Myocyte (in vitro differentiated cells): ENCODE measurements at regions not wholly inside any gene's neighbourhood (a gene's known extent, or its start where the extent isn't known, plus 50 kb on each side); places are given as distances from the start of the nearest gene placed in this dataset.
"Not testable (repeated sequence)": the region's sequence is repeated elsewhere in the genome, so short reads cannot be mapped to it uniquely, and the experiment has no call there.

Experiments
- DNase-seq: peaks from one replicate; pipeline ENCODE4 v3.0.0-alpha.2; 2012; ENCODE audit warnings: low read depth

DNA sequence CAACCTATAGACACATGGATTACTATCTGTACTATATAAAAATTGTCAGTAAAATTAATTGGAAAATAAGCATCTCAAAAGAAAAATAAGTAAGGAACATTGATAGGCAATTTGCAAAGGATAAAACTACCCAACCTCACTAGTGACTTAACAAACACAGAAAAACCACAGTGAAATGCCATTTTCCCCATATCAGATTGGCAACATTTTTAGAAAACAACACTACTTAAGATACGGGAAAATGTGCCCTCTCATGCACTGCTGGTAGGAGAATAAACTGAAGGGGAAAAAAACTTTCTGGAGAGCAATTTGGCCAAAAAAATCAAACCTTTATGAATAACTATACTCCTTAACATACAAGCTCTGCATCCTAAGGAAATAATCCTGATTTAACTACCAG lies 254.0 kb downstream of the DEPDC1B start:
- no peak for DNase-seq

- DNase-seq, result no peak
Observed at GRCh38 chr5:60445427-60445826, 254.5 kb downstream of the DEPDC1B start.

GRCh38 chr5:60444661-60445360 lies 255.2 kb downstream of the DEPDC1B start:
- no peak for DNase-seq

GRCh38 chr5:60439552-60439951 lies 260.4 kb downstream of the DEPDC1B start:
- no peak for DNase-seq

DNA sequence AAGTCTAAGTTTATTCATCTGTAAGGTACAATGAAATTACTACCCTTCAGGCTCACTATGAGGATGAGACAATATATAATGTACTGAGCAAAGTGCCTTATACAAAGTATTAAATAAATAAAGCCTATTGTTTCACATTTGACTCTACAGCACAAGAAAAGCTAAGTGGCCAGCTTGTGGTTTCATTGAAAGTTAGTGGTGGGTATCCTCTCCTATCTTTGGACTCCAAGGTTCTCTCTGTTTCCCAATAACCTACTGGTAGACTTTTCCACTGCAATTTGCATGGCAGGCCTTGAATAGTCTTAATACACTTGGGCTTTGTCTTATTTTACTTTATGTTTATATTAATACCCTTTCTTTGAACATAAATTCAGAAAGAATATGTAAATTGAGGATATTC lies 262.7 kb downstream of the DEPDC1B start:
- DNase-seq, result no peak

DNA sequence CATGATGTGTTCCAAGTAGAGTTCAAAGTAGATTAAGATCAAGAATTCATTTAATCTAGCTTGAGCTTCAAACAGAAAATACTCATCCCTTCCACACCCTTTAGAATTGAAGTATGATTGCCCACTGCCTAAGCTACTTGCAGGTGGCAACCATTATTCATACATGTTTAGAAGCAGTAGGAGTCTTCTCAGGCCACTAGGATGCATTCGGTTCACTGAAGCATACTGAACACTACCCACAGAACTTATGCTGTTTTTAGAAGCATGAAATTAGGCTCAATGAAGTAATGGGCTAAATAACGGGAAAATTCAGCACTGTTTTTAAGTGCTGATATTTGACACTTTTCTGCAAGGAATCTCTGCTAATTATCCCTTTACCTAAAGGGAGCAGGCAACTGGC lies 263.4 kb downstream of the DEPDC1B start:
- DNase-seq, result no peak

DNA sequence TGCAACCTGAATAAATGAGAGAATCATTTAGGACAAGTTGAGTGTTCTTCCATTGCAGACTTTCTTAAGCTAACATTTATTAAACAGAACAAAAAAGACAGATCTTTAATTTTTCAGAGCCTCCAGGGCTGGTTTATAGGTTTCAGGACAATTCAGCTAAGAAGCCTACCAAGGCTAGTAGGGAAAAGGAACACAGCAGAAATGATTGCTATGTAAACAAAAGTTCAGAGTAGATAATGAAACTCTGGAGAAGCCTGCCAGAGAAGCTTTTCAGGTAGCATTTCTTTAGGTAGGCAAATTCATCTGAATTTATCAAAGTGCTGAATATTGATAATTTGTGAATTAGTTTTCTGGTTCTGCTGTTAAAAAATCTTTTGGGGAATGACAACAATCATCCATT lies 264.2 kb downstream of the DEPDC1B start:
- no peak for DNase-seq

GRCh38 chr5:60426189-60426588 lies 273.8 kb downstream of the DEPDC1B start:
- DNase-seq, result not testable (repeated sequence)

DNA sequence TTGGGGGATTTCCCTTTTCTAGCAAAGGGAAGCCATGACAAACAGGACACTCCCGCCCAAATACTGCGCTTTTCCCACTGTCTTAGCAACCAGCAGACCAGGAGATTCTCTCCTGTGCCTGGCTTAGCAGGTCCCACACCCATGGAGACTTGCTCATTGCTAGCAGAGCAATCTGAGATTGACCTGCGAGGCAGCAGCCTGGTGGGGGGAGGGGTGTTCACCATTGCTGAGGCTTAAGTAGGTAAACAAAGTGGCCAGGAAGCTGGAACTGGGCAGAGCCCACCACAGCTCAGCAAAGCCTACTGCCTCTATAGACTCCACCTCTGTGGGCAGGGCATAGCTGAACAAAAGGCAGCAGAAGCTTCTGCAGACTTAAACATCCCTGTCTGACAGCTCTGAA lies 279.2 kb downstream of the DEPDC1B start:
- not testable (repeated sequence) for DNase-seq

DNA sequence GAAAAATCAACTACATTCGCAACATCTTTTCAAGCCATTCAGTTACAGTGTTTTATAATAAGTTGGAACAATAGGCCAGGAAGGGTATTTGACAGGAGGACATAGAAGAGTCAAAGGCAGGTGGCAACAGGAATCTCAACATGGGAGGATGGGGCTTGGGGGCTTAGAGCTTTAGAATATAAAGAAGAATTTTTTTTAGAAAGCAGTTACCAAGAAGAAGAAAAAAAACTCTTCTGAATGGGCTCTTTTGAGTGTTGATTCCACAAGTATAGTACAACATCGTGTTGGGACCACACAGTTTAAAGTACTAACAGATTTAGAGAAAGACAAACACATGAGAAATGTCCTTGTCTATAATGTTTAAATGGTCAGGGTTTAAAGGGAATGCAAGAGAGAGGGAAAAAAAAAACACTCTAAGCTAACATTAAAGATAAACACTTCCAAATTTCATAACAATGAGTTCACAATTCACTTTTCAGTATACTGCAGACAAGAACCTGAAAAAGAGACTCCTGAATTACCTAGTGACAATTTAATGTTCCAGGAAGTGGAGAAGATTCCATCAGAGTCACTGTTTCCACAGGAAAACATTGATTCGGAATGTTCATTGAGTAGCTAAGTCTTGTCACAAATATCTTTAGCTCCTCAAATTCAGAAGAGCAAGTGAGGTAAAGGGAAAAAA lies 282.3 kb downstream of the DEPDC1B start:
- no peak for DNase-seq

DNA sequence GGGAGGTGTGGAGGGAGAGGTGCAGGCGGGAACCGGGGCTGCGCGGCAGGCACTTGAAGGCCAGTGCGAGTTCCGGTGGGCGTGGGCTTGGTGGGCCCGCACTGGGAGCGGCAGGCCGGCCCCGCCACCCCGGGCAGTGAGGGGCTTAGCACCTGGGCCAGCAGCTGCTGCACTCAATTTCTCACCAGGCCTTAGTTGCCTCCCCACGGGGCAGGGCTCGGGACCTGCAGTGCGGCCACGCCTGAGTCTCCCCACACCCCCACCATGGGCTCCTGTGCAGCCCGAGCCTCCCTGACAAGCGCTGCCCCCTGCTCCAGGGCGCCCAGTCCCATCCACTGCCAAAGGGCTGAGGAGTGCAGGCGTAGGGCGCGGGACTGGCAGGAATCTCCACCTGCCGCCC lies 284.5 kb downstream of the DEPDC1B start:
- DNase-seq, result no peak

- DNase-seq, result peak; percentile 4
Observed at GRCh38 chr5:60410427-60410826, 289.5 kb downstream of the DEPDC1B start.

DNA sequence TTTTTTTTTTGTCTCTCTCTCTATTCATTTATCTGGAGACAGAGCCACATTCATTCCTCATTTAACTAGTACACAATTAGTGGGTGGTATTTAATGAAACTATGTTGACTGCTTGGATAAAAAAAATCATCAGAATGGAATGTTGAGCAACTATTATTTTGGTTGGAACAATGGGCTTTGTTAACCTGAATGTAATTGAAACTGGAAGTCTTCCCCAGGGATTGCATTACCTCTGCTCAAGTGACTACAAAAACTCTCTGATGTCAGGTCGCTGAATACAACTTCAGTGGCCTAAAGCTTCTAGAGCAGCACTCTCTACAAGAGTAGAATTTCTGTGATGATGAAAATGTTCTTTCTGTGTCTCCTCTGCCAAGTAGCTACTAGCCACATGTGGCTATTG lies 295.8 kb downstream of the DEPDC1B start:
- no peak for DNase-seq

GRCh38 chr5:60403343-60404006 lies 296.5 kb downstream of the DEPDC1B start:
- DNase-seq, result no peak

- no peak for DNase-seq
Observed at GRCh38 chr5:60402161-60402785, 297.7 kb downstream of the DEPDC1B start.

GRCh38 chr5:60401526-60401925 lies 298.4 kb downstream of the DEPDC1B start:
- DNase-seq, result no peak

DNA sequence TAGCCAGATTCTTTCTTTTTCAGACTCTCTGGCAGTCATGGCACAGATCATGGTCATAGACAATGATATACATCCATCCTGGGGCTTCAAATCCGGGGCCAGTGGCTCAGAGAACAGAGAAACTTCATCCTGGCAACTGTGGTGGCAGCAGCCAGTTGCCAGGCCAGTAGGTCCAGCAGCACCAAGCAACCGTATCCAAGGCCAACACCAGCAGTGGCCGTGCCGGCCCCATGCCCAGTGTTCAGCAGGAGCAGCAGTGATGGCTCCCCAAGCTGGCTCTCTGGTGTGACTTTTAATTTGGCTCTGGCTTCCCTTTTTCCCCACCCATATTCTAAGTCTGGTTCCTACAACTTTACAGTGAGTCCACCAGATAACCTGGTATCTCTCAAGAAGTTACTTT lies 300.5 kb downstream of the DEPDC1B start:
- DNase-seq, result no peak

GRCh38 chr5:60395712-60396329 lies 304.1 kb downstream of the DEPDC1B start:
- no peak for DNase-seq

DNA sequence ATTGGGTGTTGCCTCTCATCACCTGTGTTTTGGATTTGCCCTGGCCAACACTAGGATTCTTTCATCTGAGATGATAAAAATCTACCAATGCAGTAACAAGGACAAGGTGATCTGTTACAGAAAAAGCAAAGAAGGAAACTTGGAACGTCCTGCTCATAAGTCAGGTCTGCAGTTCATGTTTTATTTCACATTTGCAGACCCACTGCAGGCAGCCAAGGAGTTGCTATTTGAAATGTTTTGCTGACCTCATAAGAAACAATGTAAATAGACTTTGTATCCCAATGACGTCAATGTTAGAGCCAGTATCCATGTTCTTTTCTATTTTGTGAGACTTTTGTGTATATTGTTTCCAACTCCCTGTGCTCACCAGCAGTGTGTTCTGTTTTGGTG lies 312.9 kb downstream of the DEPDC1B start:
- DNase-seq, result no peak

- DNase-seq, result no peak
Observed at GRCh38 chr5:60386436-60387050, 313.4 kb downstream of the DEPDC1B start.

DNA sequence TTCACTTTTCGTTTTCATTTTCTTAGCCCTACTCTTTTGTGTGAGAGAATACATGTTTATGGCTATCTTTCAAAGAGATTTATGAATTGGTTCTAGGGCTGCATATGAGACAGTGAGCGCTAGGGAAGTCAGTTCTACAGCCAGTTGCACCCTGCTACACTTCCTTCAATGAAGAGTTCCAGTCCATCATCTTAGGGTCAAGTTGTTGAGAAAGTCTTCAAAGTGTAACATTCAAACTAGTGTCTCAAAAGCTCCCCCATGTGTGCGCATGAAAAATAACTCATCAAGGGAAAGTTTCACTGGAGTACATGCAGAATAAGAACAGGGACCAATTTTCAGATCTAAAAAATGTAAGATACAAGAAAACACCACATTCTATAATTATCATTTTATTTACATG lies 317.2 kb downstream of the DEPDC1B start:
- peak; percentile 38 for DNase-seq
